HAP-1 (cell line): ENCODE measurements at regions not wholly inside any gene's neighbourhood (a gene's known extent, or its start where the extent isn't known, plus 50 kb on each side); places are given as distances from the start of the nearest gene placed in this dataset.
A peak's percentile ranks its signal among the peaks of the same experiment; 100 is the strongest.
"Not testable (repeated sequence)": the region's sequence is repeated elsewhere in the genome, so short reads cannot be mapped to it uniquely, and the experiment has no call there.

Experiments
- DNase-seq, 2 experiments: peaks; one replicate each; pipeline ENCODE4 v3.0.0-alpha.2; 2016 to 2020; ENCODE audit warnings: low spot score in 2 of 2
- H3K27me3 ChIP-seq: fragments of 250-450 bp; sonication (Bioruptor Pico); 2 replicates; pipeline ENCODE4 v1.5.1; 2020; ENCODE audit warnings: low read depth, mild to moderate bottlenecking, moderate library complexity
- H3K36me3 ChIP-seq: fragments of 250-450 bp; sonication (Bioruptor Pico); replicated peaks from 2 replicates; pipeline ENCODE4 v1.5.1; 2020; ENCODE audit warnings: mild to moderate bottlenecking
- H3K4me1 ChIP-seq: fragments of 250-450 bp; sonication (Bioruptor Pico); 2 replicates; pipeline ENCODE4 v1.5.1; 2020; ENCODE audit warnings: mild to moderate bottlenecking
- H3K4me3 ChIP-seq: fragments of 250-450 bp; sonication (Bioruptor Pico); 2 replicates; pipeline ENCODE4 v1.5.1; 2020; ENCODE audit warnings: mild to moderate bottlenecking, moderate library complexity
- H3K9me3 ChIP-seq: fragments of 250-450 bp; sonication (Bioruptor Pico); 2 replicates; pipeline ENCODE4 v1.5.1; 2020; ENCODE audit warnings: mild to moderate bottlenecking, moderate library complexity
- in situ Hi-C: fragments of 300-500 bp; cut with MboI; formaldehyde crosslinking; loops from 3 replicates; pipeline ENCODE4 v1.14.3; 2020; ENCODE audit warnings: low sequenced_read_pairs, inconsistent platforms, mixed read lengths

- not testable (repeated sequence) for H3K9me3 ChIP-seq
Measured at GRCh38 chr3:118540448-118540821, 494.2 kb downstream of the IGSF11 start.

GRCh38 chr3:118540826-118541225, 493.8 kb downstream of the IGSF11 start:
- in situ Hi-C loops, result no loop called here
- H3K27me3 ChIP-seq, result no peaks in the 10 kb centered on the region
- DNase-seq, result no peak
- H3K9me3 ChIP-seq, result no peaks in the 10 kb centered on the region
- H3K36me3 ChIP-seq, result no peaks in the 10 kb centered on the region
- no peaks in the 10 kb centered on the region for H3K4me1 ChIP-seq
- no peak overlapping the region for H3K4me3 ChIP-seq

More at GRCh38 chr3:118540448-118540821, 494.2 kb downstream of the IGSF11 start:
- in situ Hi-C loops, DNase-seq, H3K4me1 ChIP-seq, H3K36me3 ChIP-seq, H3K27me3 ChIP-seq, H3K4me3 ChIP-seq: not testable (repeated sequence)

DNA sequence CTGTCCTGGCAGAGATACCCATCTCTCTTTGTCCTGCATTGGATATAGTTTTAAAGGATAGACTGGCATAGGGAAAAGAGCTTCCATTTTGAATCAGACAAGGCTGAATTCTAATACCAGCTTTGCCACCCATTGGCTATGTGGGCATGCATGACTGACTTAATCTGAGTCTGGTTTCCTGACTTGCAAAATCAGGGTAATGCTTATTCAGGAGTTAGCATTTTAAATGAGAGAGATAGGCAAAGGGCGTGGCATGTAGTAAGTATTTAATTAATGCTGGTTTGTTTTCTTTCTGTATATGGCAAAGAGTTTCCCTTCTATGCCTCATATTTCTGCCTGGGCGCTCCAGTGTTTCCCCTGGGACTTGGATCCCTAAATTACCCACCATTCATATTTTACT, 492.9 kb downstream of the IGSF11 start:
- no peak for DNase-seq
- no peaks in the 10 kb centered on the region for H3K4me1 ChIP-seq
- no peaks in the 10 kb centered on the region for H3K27me3 ChIP-seq
- in situ Hi-C loops, result no loop called here
- H3K9me3 ChIP-seq, result no peaks in the 10 kb centered on the region
- no peaks in the 10 kb centered on the region for H3K36me3 ChIP-seq
- H3K4me3 ChIP-seq, result no peak overlapping the region

DNA sequence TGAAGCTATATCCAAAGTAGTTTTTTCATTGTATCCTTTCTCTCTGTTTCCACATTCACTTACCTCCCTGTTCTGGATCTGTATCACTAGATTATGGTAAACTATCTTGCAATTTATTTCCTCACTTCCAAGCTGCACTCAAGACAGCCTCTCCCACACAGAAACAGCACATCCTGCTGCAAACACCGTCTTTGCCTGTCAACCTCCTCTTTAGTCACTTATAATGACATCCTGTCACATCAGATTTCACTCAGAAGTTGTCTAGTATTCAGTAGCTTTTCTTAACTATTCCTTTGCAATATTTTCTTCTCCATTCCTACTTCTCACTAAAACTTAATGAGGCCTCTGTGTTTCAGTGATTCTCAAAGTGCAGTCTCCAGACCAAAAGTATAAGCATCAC, 490.8 kb downstream of the IGSF11 start:
- DNase-seq, result no peak
- H3K27me3 ChIP-seq, result no peaks in the 10 kb centered on the region
- no peaks in the 10 kb centered on the region for H3K4me1 ChIP-seq
- H3K9me3 ChIP-seq, result no peaks in the 10 kb centered on the region
- no peaks in the 10 kb centered on the region for H3K36me3 ChIP-seq
- H3K4me3 ChIP-seq, result no peak overlapping the region
- in situ Hi-C loops, result no loop called here

GRCh38 chr3:118544458-118544857, 490.2 kb downstream of the IGSF11 start:
- in situ Hi-C loops, result no loop called here
- Histone ChIP-seq H3K4me1 (no peaks in the 10 kb centered on the region), H3K9me3 (no peaks in the 10 kb centered on the region), H3K27me3 (no peaks in the 10 kb centered on the region), H3K4me3 (no peak overlapping the region), H3K36me3 (no peaks in the 10 kb centered on the region)
- DNase-seq, result no peak

DNA sequence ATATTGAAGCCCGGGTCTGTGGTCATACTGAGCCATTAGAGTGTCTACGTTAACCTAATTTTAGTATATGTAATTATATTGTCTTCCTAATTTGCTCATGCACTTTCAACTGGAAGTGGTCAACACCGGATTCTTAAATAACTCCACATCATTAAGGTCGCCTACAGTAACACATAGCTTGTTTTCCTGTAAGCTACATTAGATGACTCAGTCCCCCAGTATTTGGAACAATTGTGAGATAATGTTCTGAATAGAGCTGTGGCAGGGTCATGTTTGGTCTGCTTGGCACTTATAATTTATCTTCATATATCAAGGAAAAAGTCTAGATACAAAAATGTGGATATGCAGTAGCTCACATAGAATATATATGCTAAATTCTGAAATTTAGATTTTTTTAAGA, 486.2 kb downstream of the IGSF11 start:
- Histone ChIP-seq H3K4me3 (no peak overlapping the region), H3K36me3 (no peaks in the 10 kb centered on the region), H3K27me3 (no peaks in the 10 kb centered on the region), H3K4me1 (no peaks in the 10 kb centered on the region), H3K9me3 (no peaks in the 10 kb centered on the region)
- DNase-seq, result no peak
- in situ Hi-C loops, result no loop called here

DNA sequence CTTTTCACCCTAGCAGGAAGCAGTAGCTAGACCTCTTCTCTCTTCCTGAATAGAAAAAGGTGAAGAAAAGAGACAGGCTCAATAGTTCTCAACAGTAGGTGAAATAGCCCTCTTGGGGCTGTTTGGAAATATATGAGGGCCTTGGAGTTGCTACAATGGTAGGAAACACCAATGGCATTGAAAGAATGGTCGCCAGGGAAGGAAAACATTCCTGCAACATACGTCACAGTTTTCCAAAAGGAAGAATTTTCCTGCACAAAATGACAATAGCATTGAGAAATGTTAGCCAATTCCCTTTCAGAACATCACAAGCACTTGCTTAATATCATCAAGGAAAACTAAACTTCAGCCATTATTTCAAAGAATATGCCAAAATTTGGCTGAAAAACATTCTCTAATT, 484.5 kb downstream of the IGSF11 start:
- no peaks in the 10 kb centered on the region for H3K36me3 ChIP-seq
- H3K4me3 ChIP-seq, result no peak overlapping the region
- no peak for DNase-seq
- H3K9me3 ChIP-seq, result no peaks in the 10 kb centered on the region
- H3K27me3 ChIP-seq, result no peaks in the 10 kb centered on the region
- peaks cover 5% of the 10 kb centered on the region for H3K4me1 ChIP-seq
- in situ Hi-C loops, result no loop called here

DNA sequence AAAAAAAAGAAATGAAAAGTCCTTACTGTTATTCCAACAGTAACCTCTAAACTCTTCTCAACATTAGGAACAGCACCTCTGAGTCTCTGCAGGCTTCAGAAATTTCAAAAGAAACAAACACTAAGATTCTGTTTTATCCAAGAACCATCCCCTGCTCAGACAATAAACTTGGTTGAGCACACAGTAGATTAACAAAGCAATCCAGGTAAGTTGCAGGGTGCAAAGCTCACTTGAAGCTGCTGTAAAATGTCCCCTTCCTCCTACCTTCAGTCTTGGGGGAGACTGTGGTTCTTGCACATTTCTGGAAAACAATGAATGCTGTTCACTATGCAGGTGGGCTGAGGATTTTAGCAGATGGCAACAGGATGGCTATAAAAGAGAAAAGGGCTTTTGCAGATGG, 484.1 kb downstream of the IGSF11 start:
- Histone ChIP-seq H3K4me1 (peaks cover 5% of the 10 kb centered on the region), H3K27me3 (no peaks in the 10 kb centered on the region), H3K9me3 (no peaks in the 10 kb centered on the region), H3K4me3 (no peak overlapping the region), H3K36me3 (no peaks in the 10 kb centered on the region)
- in situ Hi-C loops, result no loop called here
- no peak for DNase-seq

DNA sequence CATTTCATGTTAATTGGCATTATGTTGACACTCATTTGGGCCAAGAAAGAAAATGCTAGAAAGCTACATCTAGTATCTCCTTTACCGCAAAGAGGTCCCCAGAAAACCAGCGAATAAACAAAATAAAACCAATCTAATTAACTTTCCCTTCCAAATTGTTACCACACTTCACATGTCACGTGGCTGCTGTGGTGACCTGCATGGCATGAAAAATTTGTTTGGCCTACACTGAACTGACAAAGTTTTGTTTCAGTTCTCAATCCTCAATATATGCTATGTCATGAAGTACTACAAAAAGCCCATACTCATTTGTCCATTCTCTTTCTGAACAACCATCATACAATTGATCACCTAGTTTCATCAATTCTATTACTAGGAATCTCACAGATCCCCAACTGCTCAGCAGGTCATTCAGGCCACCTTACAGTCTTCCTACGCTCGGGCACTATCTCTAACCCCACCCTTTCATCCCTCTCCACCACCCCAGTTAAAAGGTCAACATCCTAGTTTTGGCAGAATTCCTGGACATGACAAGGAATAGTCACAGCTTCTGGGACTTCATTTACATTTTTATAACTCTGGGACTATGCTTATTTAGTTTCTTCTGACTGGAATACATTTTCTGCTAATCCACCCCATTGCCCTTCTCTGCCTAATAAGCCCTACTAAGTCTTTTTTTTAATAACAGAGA, 480.4 kb downstream of the IGSF11 start:
- Histone ChIP-seq H3K4me1 (peaks cover 5% of the 10 kb centered on the region), H3K36me3 (no peaks in the 10 kb centered on the region), H3K27me3 (no peaks in the 10 kb centered on the region), H3K9me3 (no peaks in the 10 kb centered on the region), H3K4me3 (no peak overlapping the region)
- DNase-seq, result no peak
- in situ Hi-C loops, result no loop called here

- Histone ChIP-seq H3K4me1 (peaks cover 5% of the 10 kb centered on the region), H3K27me3 (no peaks in the 10 kb centered on the region), H3K36me3 (no peaks in the 10 kb centered on the region), H3K4me3 (no peak overlapping the region), H3K9me3 (no peaks in the 10 kb centered on the region)
- in situ Hi-C loops, result no loop called here
- DNase-seq, result no peak
Measured at GRCh38 chr3:118556983-118557382, 477.7 kb downstream of the IGSF11 start.

- Histone ChIP-seq H3K4me1 (peaks cover 5% of the 10 kb centered on the region), H3K27me3 (no peaks in the 10 kb centered on the region), H3K36me3 (no peaks in the 10 kb centered on the region), H3K9me3 (no peaks in the 10 kb centered on the region), H3K4me3 (no peak overlapping the region)
- DNase-seq, result no peak
- in situ Hi-C loops, result no loop called here
Measured at GRCh38 chr3:118557513-118557912, 477.1 kb downstream of the IGSF11 start.

- in situ Hi-C loops, result no loop called here
- Histone ChIP-seq H3K27me3 (no peaks in the 10 kb centered on the region), H3K4me3 (no peak overlapping the region), H3K9me3 (no peaks in the 10 kb centered on the region), H3K36me3 (no peaks in the 10 kb centered on the region), H3K4me1 (peaks cover 4% of the 10 kb centered on the region)
- no peak for DNase-seq
Measured at GRCh38 chr3:118559286-118559685, 475.4 kb downstream of the IGSF11 start.

DNA sequence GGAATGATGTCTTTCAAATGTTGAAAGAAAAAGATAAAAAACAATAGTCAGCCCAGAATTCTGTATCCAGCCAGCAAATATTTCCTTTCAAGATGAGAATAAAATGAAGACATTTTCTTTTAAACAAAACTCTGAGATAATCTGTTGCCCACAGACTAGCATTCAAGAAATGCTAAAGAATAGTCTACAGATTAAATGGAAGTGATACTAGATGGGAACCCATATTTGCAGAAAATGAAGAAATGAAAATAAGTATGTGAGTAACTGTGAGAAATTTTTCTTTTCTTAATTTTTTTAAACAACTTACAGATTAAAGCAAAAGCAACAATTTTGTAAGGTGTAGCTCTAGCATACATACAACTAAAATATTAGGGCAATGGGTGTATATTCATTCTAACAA, 469.8 kb downstream of the IGSF11 start:
- Histone ChIP-seq H3K36me3 (no peaks in the 10 kb centered on the region), H3K4me3 (no peak overlapping the region), H3K27me3 (no peaks in the 10 kb centered on the region), H3K4me1 (no peaks in the 10 kb centered on the region), H3K9me3 (no peaks in the 10 kb centered on the region)
- in situ Hi-C loops, result no loop called here
- DNase-seq, result no peak

DNA sequence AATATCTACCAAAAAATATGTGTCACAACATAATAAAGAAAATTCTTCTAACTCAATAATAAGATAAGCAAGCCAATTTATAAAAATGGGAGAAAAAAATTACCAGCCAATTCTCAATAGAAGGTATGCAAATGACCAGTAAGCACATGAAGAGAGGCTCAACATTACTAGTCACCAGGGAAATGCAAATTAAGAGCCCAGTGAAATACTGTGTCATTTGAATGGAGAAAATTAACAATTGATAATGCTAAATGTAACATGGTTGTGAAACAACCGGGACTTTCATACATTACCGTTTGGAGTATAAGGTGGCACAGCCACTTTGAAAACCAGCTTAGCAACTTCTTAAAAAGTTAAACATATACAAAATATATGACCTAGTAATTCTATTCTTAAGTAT, 460.7 kb downstream of the IGSF11 start:
- Histone ChIP-seq H3K9me3 (no peaks in the 10 kb centered on the region), H3K4me1 (peaks cover 9% of the 10 kb centered on the region), H3K27me3 (no peaks in the 10 kb centered on the region), H3K4me3 (no peak overlapping the region), H3K36me3 (no peaks in the 10 kb centered on the region)
- in situ Hi-C loops, result no loop called here
- peak; percentile 15 to 69 for DNase-seq
